Astrocyte of the cerebellum (primary cell): ENCODE measurements at regions not wholly inside any gene's neighbourhood (a gene's known extent, or its start where the extent isn't known, plus 50 kb on each side); places are given as distances from the start of the nearest gene placed in this dataset.
A peak's percentile ranks its signal among the peaks of the same experiment; 100 is the strongest.

Source experiments
- DNase-seq: peaks from one replicate; pipeline ENCODE4 v3.0.0-alpha.2; 2011; ENCODE audit warnings: low read depth
- H3K4me3 ChIP-seq: 2 replicates; pipeline ENCODE4 v1.5.1; 2011; ENCODE audit warnings: mild to moderate bottlenecking, low read depth, low read length, moderate library complexity
- in situ Hi-C: cut with HindIII; loops from 2 replicates; pipeline ENCODE4 v1.10.0; 2017; ENCODE audit warnings: low sequenced_read_pairs
- TF ChIP-seq, protein P1 (sequence below): IDR thresholded peaks from 2 replicates; pipeline ENCODE4 v1.5.1; 2012; ENCODE audit warnings: low read length, low read depth, moderate library complexity, mild to moderate bottlenecking; ENCODE audit errors: missing control alignments

DNA sequence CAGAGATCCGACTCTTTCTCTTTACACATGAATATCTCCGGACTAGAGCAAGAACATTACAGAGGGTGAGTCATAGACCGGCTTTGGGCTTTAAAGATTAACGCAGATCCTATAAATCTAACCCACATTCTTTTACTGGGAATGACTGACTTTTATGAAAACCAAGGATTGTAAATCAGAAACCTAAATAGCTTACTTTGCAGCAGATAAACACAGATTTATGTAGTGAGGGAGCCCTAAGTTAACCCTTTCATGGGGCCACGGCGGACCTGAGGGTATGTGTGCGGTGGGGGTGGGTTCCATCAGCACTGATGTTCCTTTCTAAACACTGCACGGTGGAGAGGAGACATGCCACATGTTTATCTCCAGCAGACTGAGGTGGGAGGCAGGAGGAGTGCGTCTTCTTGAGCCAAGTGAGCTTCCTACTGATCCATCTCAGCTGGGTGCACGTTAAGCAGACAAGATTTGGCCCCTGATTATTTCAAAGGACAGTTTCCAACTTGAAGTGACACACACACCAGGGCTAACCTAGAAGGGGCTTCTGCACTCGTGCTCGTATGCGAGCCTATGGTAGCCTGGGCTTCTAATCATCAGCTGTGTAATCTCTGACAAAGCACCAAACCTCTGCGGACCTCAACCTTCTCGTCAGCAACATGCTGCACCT lies 127.6 kb downstream of the WDR11 start:
- no peak overlapping the region for H3K4me3 ChIP-seq
- no peak for DNase-seq
- in situ Hi-C loops, result no loop called here
- TF ChIP-seq, protein P1, sequence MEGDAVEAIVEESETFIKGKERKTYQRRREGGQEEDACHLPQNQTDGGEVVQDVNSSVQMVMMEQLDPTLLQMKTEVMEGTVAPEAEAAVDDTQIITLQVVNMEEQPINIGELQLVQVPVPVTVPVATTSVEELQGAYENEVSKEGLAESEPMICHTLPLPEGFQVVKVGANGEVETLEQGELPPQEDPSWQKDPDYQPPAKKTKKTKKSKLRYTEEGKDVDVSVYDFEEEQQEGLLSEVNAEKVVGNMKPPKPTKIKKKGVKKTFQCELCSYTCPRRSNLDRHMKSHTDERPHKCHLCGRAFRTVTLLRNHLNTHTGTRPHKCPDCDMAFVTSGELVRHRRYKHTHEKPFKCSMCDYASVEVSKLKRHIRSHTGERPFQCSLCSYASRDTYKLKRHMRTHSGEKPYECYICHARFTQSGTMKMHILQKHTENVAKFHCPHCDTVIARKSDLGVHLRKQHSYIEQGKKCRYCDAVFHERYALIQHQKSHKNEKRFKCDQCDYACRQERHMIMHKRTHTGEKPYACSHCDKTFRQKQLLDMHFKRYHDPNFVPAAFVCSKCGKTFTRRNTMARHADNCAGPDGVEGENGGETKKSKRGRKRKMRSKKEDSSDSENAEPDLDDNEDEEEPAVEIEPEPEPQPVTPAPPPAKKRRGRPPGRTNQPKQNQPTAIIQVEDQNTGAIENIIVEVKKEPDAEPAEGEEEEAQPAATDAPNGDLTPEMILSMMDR, result no peak

GRCh38 chr10:120979435-120980278 lies 128.5 kb downstream of the WDR11 start:
- TF ChIP-seq, protein P1, result no peak
- in situ Hi-C loops, result no loop called here
- no peak for DNase-seq
- H3K4me3 ChIP-seq, result peak overlapping the region; percentile 20

DNA sequence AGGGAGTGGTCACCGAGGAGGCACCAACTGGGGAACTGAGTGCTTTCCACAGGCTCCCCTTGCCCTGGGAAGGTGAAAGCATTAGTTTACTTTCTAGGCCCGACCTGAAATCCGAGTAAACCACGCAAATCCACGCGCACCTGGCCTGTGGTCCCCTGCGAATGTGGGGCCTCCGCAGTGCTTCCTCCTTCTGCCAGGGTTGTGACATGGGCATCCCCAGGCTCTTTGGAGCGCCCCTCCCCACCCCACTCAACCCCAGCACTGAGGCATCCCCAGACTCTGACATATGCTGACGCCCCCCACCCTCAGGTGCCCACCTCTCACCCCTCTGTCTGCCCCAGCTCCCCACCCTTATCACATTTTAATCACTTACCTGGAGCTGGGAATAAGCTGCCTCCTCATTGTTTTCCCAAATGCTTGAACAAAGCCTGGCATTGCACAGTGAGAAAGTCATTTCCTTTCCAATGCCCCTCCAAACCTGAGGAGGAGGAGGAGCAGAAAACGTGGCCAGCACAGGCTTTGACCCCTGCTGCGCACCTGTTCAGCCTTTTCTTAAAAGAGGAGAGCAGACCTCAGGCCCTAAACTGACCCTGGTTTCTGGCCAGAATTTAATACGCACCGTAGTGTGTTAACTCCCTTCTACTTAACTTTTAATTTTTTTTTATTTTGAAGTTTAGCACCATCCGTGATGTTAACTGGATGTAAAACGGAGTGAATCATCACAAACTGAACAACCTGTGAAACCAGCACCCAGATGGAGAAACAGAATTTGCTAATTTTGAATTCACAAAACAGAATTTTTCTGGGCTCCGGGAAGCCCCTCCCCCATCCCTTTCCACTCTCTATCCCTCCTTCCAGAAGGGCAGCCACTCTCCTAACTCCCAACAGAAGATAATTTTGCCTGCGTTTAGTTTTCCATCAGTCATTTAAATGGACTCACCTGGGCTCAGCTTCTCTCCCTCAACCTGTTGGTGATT lies 129.4 kb downstream of the WDR11 start:
- TF ChIP-seq, protein P1, result no peak
- in situ Hi-C loops, result no loop called here
- H3K4me3 ChIP-seq, result no peak overlapping the region
- DNase-seq, result no peak

DNA sequence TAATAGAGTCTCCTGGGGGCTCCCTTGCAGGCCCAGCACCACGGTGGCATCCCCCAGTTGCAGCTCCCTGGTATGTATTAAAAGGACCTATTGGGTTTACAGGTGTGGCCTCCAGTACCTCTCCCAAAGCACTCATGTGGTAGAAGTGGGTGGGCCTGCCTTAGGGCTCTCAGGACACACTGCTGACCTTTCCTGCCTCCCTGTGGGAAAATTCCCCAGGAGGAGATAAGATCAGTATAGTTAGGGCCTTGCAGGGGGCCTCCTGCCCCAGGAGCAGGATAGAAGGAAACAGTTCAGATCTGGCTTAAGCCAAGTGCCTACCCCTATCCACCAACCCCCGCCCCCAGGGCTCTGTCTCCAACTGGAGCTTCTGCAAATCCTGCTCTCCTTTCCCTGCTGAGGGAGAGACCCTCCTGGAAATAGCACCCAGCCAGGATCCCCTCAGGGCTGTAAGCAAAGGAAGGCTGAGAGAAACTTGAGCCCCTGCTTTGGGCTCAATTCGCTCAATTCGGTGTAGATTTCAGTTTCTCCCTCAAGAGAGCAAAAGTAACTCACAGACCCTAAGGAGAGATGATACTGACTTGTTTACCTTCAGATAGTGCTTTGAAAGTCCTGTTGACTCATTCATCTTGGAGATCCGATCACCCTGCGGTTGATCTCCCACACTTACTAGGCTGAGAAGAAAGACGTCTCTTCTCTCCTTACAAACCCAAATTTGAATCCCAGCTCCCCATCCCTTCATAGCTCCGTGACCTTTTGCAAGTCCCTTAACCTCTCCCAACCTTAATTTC lies 130.6 kb downstream of the WDR11 start:
- DNase-seq, result no peak
- TF ChIP-seq, protein P1, result no peak
- in situ Hi-C loops, result no loop called here

DNA sequence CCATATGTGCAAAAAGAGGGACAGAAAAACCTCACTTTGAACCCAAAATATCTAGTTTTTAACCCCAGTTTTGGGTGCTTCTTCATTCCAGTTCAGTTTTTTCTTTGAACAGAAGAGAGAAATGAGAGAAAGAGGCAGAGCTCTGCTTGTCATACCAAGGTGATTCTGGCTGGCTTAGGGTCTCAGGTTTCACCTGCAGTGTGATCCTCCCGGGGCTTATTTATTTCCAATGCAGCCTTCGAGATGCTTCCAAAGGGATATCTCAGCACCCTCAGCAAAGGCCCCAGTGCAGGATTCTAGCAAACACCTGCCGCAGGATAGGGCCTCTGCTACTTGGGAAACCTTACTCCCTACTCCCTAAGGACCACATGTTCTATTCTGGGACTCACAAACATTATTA lies 131.3 kb downstream of the WDR11 start:
- in situ Hi-C loops, result no loop called here
- TF ChIP-seq, protein P1, result no peak
- no peak for DNase-seq
- H3K4me3 ChIP-seq, result no peak overlapping the region

More for the DNA sequence above, 130.6 kb downstream of the WDR11 start:
- H3K4me3 ChIP-seq, result no peak overlapping the region
